ENCODE measurements at regions not wholly inside any gene's neighbourhood (a gene's known extent, or its start where the extent isn't known, plus 50 kb on each side); places are given as distances from the start of the nearest gene placed in this dataset.
A peak's percentile ranks its signal among the peaks of the same experiment; 100 is the strongest.
"Not testable (repeated sequence)": the region's sequence is repeated elsewhere in the genome, so short reads cannot be mapped to it uniquely, and the experiment has no call there.

DNA sequence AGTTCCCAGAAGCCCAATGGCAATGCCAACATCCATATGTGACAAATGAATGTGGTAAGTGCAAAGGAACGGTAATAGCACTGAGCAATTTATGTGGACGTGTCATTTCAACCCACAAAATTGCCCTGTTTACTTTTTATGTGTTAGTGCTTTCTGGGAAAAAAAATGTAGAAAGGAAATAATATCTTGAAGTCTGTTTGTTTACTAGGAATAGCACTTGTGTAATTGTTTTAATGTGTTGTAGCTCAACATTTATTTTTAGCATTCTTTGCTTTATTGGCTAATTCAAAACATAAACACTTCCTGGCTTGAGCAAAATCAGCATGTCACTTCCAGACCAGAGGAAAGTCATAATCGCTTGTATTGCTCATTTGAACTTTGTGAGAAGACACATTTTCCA, 224.8 kb upstream of the KCNK2 start:
- no peaks in the 10 kb centered on the region for H3K9me3 ChIP-seq (ENCODE audit: low read depth)
- TF ChIP-seq, protein P1, sequence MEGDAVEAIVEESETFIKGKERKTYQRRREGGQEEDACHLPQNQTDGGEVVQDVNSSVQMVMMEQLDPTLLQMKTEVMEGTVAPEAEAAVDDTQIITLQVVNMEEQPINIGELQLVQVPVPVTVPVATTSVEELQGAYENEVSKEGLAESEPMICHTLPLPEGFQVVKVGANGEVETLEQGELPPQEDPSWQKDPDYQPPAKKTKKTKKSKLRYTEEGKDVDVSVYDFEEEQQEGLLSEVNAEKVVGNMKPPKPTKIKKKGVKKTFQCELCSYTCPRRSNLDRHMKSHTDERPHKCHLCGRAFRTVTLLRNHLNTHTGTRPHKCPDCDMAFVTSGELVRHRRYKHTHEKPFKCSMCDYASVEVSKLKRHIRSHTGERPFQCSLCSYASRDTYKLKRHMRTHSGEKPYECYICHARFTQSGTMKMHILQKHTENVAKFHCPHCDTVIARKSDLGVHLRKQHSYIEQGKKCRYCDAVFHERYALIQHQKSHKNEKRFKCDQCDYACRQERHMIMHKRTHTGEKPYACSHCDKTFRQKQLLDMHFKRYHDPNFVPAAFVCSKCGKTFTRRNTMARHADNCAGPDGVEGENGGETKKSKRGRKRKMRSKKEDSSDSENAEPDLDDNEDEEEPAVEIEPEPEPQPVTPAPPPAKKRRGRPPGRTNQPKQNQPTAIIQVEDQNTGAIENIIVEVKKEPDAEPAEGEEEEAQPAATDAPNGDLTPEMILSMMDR (IDR thresholded peaks at IDR 0.05; ENCODE audit: low read depth, low read length), result no peak
- H3K4me1 ChIP-seq (ENCODE audit: low read depth), result no peaks in the 10 kb centered on the region
- no peaks in the 10 kb centered on the region for H3K27me3 ChIP-seq
- no peaks in the 10 kb centered on the region for H3K36me3 ChIP-seq
- no peak overlapping the region for H3K4me3 ChIP-seq
- DNase-seq (ENCODE audit: low read depth in 1 of 2, low spot score in 1 of 2), result no peak
- H3K27ac ChIP-seq, result no peak overlapping the region

DNA sequence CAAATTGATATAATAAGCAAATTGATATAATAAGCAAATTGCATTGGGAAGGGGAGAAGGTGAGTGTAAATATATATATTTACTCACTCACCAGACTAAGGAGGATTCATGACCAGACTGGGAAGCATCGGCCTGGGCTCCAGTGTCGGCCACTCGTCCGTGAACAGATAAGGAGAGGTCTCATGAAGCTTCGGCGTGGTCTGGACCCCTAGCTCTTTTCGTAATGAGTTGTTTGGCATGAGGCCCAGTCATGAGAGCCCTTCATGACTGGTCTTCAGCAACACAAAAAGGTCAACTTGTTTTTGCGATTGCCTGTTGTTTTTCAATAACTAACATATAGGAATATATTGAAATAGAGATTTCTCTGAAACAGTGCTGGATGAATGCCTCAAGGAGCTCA, 222.9 kb upstream of the KCNK2 start:
- Histone ChIP-seq H3K9me3 (ENCODE audit: low read depth) (no peaks in the 10 kb centered on the region), H3K27ac (no peak overlapping the region), H3K4me3 (no peak overlapping the region), H3K4me1 (ENCODE audit: low read depth) (no peaks in the 10 kb centered on the region), H3K27me3 (no peaks in the 10 kb centered on the region), H3K36me3 (no peaks in the 10 kb centered on the region)
- DNase-seq (ENCODE audit: low read depth in 1 of 2, low spot score in 1 of 2), result no peak
- TF ChIP-seq, protein P1 (IDR thresholded peaks at IDR 0.05; ENCODE audit: low read depth, low read length), result no peak

DNA sequence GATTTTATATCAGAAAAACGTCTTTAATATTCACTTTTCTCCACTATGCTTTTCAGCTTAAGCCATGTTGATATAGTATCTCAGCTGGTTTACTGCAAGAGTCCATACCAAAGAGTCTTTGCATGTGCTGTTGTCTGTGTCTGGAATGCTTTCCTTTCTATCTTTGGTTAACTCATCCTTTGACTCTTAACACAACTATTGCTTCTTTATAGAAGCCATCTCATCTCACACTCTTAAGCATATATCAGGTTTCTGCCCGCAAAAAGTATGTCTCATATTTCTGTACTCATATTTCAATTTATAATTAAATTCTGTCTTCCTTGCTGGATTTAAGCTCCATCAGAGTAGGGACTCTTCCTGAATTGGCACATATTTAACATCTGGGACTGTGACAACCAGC, 220.9 kb upstream of the KCNK2 start:
- Histone ChIP-seq H3K9me3 (ENCODE audit: low read depth) (no peaks in the 10 kb centered on the region), H3K27ac (no peak overlapping the region), H3K4me1 (ENCODE audit: low read depth) (no peaks in the 10 kb centered on the region), H3K27me3 (no peaks in the 10 kb centered on the region), H3K36me3 (no peaks in the 10 kb centered on the region), H3K4me3 (no peak overlapping the region)
- TF ChIP-seq, protein P1 (IDR thresholded peaks at IDR 0.05; ENCODE audit: low read depth, low read length), result no peak
- no peak for DNase-seq (ENCODE audit: low read depth in 1 of 2, low spot score in 1 of 2)

DNA sequence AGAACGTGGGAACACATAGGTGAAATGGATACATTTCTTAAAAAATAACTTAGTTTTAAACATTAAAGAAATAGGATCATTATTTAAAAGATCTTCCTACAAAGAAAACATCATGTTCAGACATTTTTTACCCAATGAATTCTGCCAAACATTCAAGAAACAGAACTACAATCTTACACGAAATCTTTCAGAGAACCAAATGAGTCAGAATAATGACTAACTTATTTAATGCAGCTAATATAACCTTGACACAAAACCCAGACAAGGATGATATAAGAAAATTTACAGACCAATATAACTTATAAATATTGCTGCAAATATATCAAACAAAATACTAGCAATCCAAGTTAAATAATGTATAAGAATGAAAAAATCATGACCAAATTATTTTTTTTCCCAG, 220.1 kb upstream of the KCNK2 start:
- no peaks in the 10 kb centered on the region for H3K36me3 ChIP-seq
- H3K27ac ChIP-seq, result no peak overlapping the region
- H3K27me3 ChIP-seq, result no peaks in the 10 kb centered on the region
- no peaks in the 10 kb centered on the region for H3K9me3 ChIP-seq (ENCODE audit: low read depth)
- TF ChIP-seq, protein P1 (IDR thresholded peaks at IDR 0.05; ENCODE audit: low read depth, low read length), result no peak
- H3K4me3 ChIP-seq, result no peak overlapping the region
- H3K4me1 ChIP-seq (ENCODE audit: low read depth), result no peaks in the 10 kb centered on the region
- DNase-seq (ENCODE audit: low read depth in 1 of 2, low spot score in 1 of 2), result peak in 1 of 2 donors; percentile 4

DNA sequence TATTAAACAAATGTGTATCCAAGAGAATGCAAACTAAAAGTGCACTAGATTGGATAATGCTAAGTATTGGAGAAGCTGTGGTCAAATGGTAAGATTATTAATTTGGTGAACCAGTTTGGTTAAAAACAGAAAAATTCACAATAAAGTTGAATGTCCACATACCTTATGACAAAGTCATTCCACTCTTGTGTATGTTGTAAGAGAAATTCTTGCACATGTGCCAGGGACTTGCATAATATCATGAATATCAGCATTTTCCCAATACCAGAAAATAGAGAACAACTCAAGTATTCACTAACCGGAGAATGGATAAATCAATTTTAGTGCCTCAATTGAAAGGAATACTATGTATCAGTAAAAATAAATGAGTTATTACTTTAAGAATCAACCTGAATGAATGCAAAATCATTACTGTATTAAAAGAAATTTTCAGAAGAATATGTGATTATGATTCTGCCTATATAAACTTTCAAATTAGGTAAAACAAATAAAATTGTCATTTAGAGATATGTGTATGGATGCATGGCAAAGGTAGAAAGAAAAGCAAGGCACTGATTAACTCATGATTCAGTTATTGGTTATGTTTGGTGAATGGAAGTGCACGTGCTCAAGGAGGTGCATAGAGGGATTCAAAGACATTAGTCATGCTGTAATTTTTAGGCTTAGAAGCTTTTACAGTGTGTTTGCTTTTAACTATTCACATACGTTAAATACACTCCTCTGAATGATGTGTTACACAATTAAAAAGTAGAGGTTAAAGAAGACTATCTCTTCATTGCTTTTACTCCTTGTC, 217.4 kb upstream of the KCNK2 start:
- TF ChIP-seq, protein P1 (IDR thresholded peaks at IDR 0.05; ENCODE audit: low read depth, low read length), result no peak
- H3K36me3 ChIP-seq, result no peaks in the 10 kb centered on the region
- no peaks in the 10 kb centered on the region for H3K9me3 ChIP-seq (ENCODE audit: low read depth)
- H3K27me3 ChIP-seq, result no peaks in the 10 kb centered on the region
- DNase-seq (ENCODE audit: low read depth in 1 of 2, low spot score in 1 of 2), result peak in 1 of 2 donors; percentile 85
- H3K4me3 ChIP-seq, result no peak overlapping the region
- H3K27ac ChIP-seq, result no peak overlapping the region
- H3K4me1 ChIP-seq (ENCODE audit: low read depth), result no peaks in the 10 kb centered on the region

DNA sequence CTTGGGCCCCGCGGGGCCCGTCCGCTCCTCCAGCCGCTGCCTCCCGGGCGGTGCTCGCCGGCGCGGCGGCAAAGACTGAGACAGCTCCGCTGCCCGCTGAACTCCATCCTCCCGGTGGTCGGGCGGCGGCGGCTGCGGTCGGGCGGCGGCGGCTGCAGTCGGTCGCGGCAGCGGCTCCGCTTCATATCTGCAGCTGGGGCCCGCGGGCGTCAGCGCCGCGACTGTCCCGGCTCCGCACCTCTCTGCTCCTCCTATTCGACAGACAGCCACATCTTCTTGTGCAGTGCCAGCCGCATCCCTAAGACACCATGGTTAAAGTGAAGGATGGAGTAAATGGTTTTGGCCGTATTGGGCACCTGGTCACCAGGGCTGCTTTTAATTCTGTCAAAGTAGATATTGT, 212.1 kb upstream of the KCNK2 start:
- not testable (repeated sequence) for DNase-seq (ENCODE audit: low read depth in 1 of 2, low spot score in 1 of 2); H3K27ac ChIP-seq; H3K4me3 ChIP-seq; H3K27me3 ChIP-seq; H3K4me1 ChIP-seq (ENCODE audit: low read depth); H3K9me3 ChIP-seq (ENCODE audit: low read depth); H3K36me3 ChIP-seq

Measured in cardiac muscle cell (in vitro differentiated cells and primary cell).